ENCODE measurements at regions not wholly inside any gene's neighbourhood (a gene's known extent, or its start where the extent isn't known, plus 50 kb on each side); places are given as distances from the start of the nearest gene placed in this dataset.

DNA sequence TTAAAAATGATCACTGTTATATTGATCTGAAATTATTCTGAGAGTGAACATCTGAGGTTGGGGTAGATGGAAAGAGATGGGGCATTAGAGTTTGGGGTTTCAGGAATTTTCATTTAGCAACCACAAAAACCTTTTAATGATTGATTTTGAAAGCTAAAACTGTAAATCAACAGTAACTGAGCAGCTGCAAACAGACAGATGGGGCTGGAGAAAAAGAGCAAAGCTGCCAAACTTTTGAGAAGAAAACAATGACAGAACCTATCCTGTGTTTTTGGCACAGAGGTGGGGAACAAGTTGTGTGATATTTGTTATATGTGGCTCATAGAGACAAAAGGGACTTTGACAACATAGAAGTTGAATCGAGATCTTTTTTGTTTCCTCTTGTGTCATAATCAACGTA lies 415.8 kb upstream of the DSEL start:
- TF ChIP-seq, protein P1, sequence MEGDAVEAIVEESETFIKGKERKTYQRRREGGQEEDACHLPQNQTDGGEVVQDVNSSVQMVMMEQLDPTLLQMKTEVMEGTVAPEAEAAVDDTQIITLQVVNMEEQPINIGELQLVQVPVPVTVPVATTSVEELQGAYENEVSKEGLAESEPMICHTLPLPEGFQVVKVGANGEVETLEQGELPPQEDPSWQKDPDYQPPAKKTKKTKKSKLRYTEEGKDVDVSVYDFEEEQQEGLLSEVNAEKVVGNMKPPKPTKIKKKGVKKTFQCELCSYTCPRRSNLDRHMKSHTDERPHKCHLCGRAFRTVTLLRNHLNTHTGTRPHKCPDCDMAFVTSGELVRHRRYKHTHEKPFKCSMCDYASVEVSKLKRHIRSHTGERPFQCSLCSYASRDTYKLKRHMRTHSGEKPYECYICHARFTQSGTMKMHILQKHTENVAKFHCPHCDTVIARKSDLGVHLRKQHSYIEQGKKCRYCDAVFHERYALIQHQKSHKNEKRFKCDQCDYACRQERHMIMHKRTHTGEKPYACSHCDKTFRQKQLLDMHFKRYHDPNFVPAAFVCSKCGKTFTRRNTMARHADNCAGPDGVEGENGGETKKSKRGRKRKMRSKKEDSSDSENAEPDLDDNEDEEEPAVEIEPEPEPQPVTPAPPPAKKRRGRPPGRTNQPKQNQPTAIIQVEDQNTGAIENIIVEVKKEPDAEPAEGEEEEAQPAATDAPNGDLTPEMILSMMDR (IDR thresholded peaks at IDR 0.05; ENCODE audit: partially characterized antibody, unreplicated experiment): no peak
- DNase-seq: no peak
- H3K9me3 Mint-ChIP-seq (ENCODE audit: unreplicated experiment): no peaks in the 10 kb centered on the region
- H3K36me3 Mint-ChIP-seq (ENCODE audit: unreplicated experiment): no peaks in the 10 kb centered on the region
- H3K27ac Mint-ChIP-seq (ENCODE audit: unreplicated experiment): no peak overlapping the region
- no peaks in the 10 kb centered on the region for H3K27me3 Mint-ChIP-seq (ENCODE audit: unreplicated experiment)
- peaks cover 6% of the 10 kb centered on the region for H3K4me1 Mint-ChIP-seq (ENCODE audit: low read depth, unreplicated experiment)
- H3K4me3 Mint-ChIP-seq (ENCODE audit: unreplicated experiment): no peak overlapping the region

DNA sequence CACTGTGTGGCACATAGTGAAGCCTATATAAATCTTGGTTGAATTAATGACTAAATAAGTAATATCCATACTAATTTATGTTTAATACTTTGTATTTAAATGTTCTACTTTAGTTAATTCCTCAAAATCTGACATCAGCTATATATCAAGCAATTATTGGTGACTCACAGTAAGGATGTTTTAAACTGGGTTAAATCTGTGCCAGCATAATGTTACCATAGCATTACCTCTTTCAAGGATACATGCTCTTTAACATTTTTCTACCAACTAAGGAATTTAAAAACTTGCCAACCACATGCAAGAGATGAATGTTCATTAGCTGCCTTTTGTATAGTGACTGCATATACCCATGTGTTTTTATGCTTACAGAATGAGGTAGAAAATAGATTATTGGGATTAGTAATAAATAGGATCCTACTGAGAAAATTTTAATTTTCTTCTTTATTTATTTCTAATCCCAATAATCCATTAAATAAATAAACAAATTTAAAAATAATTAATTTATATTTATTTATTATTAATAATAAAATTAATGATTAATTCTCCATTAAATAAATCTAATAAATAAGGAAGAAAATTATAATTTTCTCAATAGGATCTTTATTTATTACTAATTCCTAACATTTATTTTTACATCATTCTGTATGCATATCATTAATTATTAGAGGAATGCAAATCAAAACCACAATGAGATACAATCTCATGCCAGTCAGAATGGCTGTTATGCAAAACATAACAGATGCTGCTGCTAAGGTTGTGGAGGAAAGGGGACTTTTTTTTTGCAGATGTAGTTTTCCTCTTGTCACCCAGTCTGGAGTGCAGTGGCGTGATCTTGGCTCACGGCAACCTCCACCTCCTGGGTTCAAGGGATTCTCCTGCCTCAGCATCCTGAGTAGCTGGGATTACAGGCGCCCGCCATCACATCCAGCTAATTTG lies 410.7 kb upstream of the DSEL start:
- Mint-ChIP-seq H3K36me3 (ENCODE audit: unreplicated experiment) (no peaks in the 10 kb centered on the region), H3K27me3 (ENCODE audit: unreplicated experiment) (no peaks in the 10 kb centered on the region), H3K9me3 (ENCODE audit: unreplicated experiment) (no peaks in the 10 kb centered on the region), H3K4me3 (ENCODE audit: unreplicated experiment) (no peak overlapping the region), H3K27ac (ENCODE audit: unreplicated experiment) (no peak overlapping the region), H3K4me1 (ENCODE audit: low read depth, unreplicated experiment) (peaks cover 1% of the 10 kb centered on the region)
- DNase-seq: no peak
- TF ChIP-seq, protein P1 (IDR thresholded peaks at IDR 0.05; ENCODE audit: partially characterized antibody, unreplicated experiment): no peak

DNA sequence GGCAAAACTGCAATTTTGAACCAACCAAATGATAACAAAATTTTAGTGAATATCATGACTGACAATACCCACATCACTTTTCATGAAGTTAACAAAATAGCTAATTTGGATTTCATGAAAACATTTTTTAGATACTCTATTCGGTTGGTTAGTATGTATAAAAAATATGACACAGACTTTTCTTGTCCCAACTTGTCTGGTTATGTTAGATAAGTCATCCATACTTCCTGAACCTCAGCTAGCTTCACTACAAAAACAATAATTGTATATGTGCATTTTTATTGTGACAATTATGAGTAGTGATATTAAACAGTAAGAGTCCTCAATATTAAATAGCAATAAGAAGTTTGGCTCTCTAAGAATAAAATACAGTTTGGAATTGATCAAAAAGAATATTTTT lies 408.1 kb upstream of the DSEL start:
- Mint-ChIP-seq H3K27me3 (ENCODE audit: unreplicated experiment) (no peaks in the 10 kb centered on the region), H3K27ac (ENCODE audit: unreplicated experiment) (no peak overlapping the region), H3K9me3 (ENCODE audit: unreplicated experiment) (no peaks in the 10 kb centered on the region), H3K4me1 (ENCODE audit: low read depth, unreplicated experiment) (no peaks in the 10 kb centered on the region), H3K4me3 (ENCODE audit: unreplicated experiment) (no peak overlapping the region), H3K36me3 (ENCODE audit: unreplicated experiment) (no peaks in the 10 kb centered on the region)
- no peak for DNase-seq
- TF ChIP-seq, protein P1 (IDR thresholded peaks at IDR 0.05; ENCODE audit: partially characterized antibody, unreplicated experiment): no peak

GRCh38 chr18:67919316-67919715 lies 402.8 kb upstream of the DSEL start:
- Mint-ChIP-seq H3K27ac (ENCODE audit: unreplicated experiment) (no peak overlapping the region), H3K9me3 (ENCODE audit: unreplicated experiment) (no peaks in the 10 kb centered on the region), H3K4me3 (ENCODE audit: unreplicated experiment) (no peak overlapping the region), H3K27me3 (ENCODE audit: unreplicated experiment) (peaks cover 1% of the 10 kb centered on the region), H3K36me3 (ENCODE audit: unreplicated experiment) (no peaks in the 10 kb centered on the region), H3K4me1 (ENCODE audit: low read depth, unreplicated experiment) (peaks cover 5% of the 10 kb centered on the region)
- TF ChIP-seq, protein P1 (IDR thresholded peaks at IDR 0.05; ENCODE audit: partially characterized antibody, unreplicated experiment): no peak
- no peak for DNase-seq

DNA sequence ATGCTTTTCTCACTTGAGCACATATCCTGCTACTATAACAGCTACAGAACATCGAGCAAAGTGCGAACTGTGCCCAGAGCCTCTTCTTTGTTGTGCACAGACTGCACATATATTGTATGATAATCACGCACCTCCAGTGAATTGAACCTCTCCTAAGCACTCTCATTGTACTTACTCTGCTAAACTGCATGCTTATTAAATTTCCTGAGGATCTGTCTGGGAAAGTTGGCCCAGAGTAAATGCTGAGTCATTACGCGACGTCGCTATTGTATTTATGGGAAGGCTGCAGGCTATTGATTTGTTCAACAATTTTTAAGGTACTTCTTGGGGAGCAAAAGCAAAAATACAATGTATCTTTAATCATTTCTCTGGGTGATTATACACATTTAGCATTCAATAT lies 399.6 kb upstream of the DSEL start:
- TF ChIP-seq, protein P1 (IDR thresholded peaks at IDR 0.05; ENCODE audit: partially characterized antibody, unreplicated experiment): no peak
- Mint-ChIP-seq H3K27me3 (ENCODE audit: unreplicated experiment) (peaks cover 3% of the 10 kb centered on the region), H3K4me3 (ENCODE audit: unreplicated experiment) (no peak overlapping the region), H3K27ac (ENCODE audit: unreplicated experiment) (no peak overlapping the region), H3K36me3 (ENCODE audit: unreplicated experiment) (no peaks in the 10 kb centered on the region), H3K4me1 (ENCODE audit: low read depth, unreplicated experiment) (peaks cover 5% of the 10 kb centered on the region), H3K9me3 (ENCODE audit: unreplicated experiment) (no peaks in the 10 kb centered on the region)
- DNase-seq: no peak

Measured in glutamatergic neuron (in vitro differentiated cells).